Skeletal muscle tissue (tissue), 3 donors: ENCODE measurements at regions not wholly inside any gene's neighbourhood (a gene's known extent, or its start where the extent isn't known, plus 50 kb on each side); places are given as distances from the start of the nearest gene placed in this dataset.
"Not testable (repeated sequence)": the region's sequence is repeated elsewhere in the genome, so short reads cannot be mapped to it uniquely, and the experiment has no call there.

Experiments used
- H3K27ac ChIP-seq: one replicate; pipeline ENCODE4 v1.7.0; 2013; ENCODE audit warnings: mild to moderate bottlenecking, low read depth, low read length, inconsistent platforms
- H3K27me3 ChIP-seq, 3 donors: one replicate each; pipeline ENCODE4 v1.7.0; 2013; ENCODE audit warnings: low read length in 3 of 3; ENCODE audit not compliant: control insufficient read depth in 3 of 3, insufficient read depth in 3 of 3
- H3K36me3 ChIP-seq, 3 donors: one replicate each; pipeline ENCODE4 v1.7.0; 2013; ENCODE audit warnings: low read length in 3 of 3; ENCODE audit not compliant: control insufficient read depth in 3 of 3, insufficient read depth in 3 of 3
- H3K4me1 ChIP-seq, 3 donors: one replicate each; pipeline ENCODE4 v1.7.0; 2013; ENCODE audit warnings: low read length in 3 of 3, mild to moderate bottlenecking in 3 of 3; ENCODE audit not compliant: control insufficient read depth in 3 of 3, insufficient read depth in 3 of 3
- H3K4me3 ChIP-seq, 3 donors: one replicate each; pipeline ENCODE4 v1.7.0; 2013; ENCODE audit warnings: low read length in 3 of 3
- H3K9ac ChIP-seq, 3 donors: one replicate each; pipeline ENCODE4 v1.7.0; 2013; ENCODE audit warnings: low read length in 3 of 3, mild to moderate bottlenecking in 3 of 3, moderate library complexity in 2 of 3, low read depth in 1 of 3
- H3K9me3 ChIP-seq, 3 donors: one replicate each; pipeline ENCODE4 v1.7.0; 2013; ENCODE audit warnings: low read length in 3 of 3; ENCODE audit not compliant: control insufficient read depth in 3 of 3
- donor health status: Osteomylitis.

DNA sequence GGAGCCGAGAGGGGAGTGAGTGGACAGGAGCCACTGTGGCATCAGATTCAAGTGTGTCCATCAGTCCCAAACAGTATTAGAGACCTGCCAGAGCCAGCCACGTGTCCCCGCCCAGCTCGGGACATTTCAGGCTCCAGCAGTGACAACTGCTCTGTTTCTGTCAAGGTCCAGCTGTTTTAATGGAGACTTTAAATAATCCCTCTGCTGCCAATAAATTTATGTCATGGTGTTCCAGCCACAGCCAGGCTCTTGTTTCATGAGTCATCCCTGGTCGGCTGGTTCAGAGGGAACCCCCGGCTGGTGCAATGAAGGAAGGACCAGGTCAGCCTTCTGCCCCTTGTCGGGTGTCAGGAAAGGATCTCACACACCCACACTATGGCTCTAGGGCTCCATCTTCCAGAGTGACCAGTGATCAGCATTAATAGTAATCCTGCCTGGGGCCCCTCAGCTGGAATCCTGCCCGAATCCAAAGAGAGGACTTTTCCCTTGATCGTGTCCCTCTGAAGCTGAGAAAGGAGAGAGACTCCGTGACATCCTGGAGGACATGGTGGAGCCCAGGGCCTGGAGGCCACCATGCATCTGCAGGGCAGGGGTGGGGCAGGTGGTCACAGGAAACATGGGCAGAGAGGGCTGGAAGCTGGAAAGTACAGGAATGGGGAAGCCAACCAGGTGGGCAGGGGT is 197.3 kb downstream of the MATN1 start:
- no peaks in the 10 kb centered on the region for H3K9me3 ChIP-seq
- peak overlapping the region; percentile 91 for H3K27ac ChIP-seq
- peak overlapping the region in 2 of 3 donors; percentile 19 to 22 for H3K4me3 ChIP-seq
- H3K27me3 ChIP-seq: peaks cover 0 to 3% (median 0%) of the 10 kb centered on the region in 3 donors
- peaks cover 55 to 67% (median 65%) of the 10 kb centered on the region in 3 donors for H3K4me1 ChIP-seq
- H3K9ac ChIP-seq: peak overlapping the region in 2 of 3 donors; percentile 60 to 64
- no peaks in the 10 kb centered on the region for H3K36me3 ChIP-seq

DNA sequence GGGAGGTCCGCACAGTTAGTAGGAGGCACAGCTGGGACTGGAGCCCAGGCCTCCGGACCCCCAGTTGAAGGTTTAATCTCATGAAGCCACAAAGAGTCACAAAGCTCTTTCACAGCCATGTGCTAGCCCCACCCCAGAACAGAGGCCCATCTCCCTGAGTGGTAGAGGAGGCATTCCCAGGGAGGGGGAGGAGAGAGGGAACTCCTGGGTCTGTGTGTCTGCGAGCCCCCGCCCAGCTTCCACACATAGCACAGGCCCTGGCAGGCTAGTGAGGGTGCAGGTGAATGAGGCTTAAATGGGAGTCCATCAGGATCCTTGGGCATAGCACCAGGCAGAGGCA is 197.8 kb downstream of the MATN1 start:
- Histone ChIP-seq H3K9me3 (no peaks in the 10 kb centered on the region), H3K27ac (peak overlapping the region; percentile 91), H3K27me3 (peaks cover 0 to 3% (median 0%) of the 10 kb centered on the region in 3 donors), H3K4me1 (peaks cover 57 to 67% (median 66%) of the 10 kb centered on the region in 3 donors), H3K9ac (peak overlapping the region in 2 of 3 donors; percentile 60 to 64), H3K36me3 (no peaks in the 10 kb centered on the region), H3K4me3 (peak overlapping the region in 1 of 3 donors; percentile 22)

- Histone ChIP-seq H3K27me3 (peaks cover 0 to 3% (median 0%) of the 10 kb centered on the region in 3 donors), H3K27ac (peak overlapping the region; percentile 91)
Measured at GRCh38 chr1:30524840-30525617, 198.4 kb downstream of the MATN1 start.

DNA sequence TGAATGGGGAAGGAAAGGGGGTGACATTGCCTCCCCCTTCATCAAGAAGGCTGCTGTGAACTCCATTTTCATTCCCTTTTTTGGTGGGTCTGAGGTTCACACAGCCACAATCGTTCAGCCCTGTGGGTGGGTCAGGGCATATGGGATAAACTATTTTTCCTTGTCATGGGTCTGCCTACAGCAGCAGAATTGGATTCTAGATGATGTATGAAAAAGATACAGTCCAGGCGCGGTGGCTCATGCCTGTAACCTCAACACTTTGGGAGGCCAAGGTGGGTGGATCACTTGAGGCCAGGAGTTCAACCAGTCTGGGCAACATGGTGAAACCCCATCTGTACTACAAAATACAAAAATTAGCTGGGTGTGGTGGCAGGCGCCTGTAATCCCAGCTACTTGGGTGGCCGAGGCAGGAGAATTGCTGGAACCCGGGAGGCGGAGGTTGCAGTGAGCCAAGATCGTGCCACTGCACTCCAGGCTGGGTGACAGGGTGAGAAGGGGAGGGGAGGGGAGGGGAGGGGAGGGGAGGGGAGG is 199.3 kb downstream of the MATN1 start:
- not testable (repeated sequence) for H3K27me3 ChIP-seq, H3K36me3 ChIP-seq, H3K9me3 ChIP-seq, H3K4me3 ChIP-seq
- peaks cover 57 to 67% (median 66%) of the 10 kb centered on the region in 3 donors for H3K4me1 ChIP-seq
- H3K9ac ChIP-seq: peak overlapping the region in 1 of 3 donors; percentile 47
- H3K27ac ChIP-seq: peak overlapping the region; percentile 88

More at GRCh38 chr1:30524840-30525617, 198.4 kb downstream of the MATN1 start:
- no peaks in the 10 kb centered on the region for H3K9me3 ChIP-seq
- peaks cover 57 to 67% (median 66%) of the 10 kb centered on the region in 3 donors for H3K4me1 ChIP-seq
- peak overlapping the region in 2 of 3 donors; percentile 60 to 64 for H3K9ac ChIP-seq
- no peaks in the 10 kb centered on the region for H3K36me3 ChIP-seq
- H3K4me3 ChIP-seq: no peak overlapping the region

DNA sequence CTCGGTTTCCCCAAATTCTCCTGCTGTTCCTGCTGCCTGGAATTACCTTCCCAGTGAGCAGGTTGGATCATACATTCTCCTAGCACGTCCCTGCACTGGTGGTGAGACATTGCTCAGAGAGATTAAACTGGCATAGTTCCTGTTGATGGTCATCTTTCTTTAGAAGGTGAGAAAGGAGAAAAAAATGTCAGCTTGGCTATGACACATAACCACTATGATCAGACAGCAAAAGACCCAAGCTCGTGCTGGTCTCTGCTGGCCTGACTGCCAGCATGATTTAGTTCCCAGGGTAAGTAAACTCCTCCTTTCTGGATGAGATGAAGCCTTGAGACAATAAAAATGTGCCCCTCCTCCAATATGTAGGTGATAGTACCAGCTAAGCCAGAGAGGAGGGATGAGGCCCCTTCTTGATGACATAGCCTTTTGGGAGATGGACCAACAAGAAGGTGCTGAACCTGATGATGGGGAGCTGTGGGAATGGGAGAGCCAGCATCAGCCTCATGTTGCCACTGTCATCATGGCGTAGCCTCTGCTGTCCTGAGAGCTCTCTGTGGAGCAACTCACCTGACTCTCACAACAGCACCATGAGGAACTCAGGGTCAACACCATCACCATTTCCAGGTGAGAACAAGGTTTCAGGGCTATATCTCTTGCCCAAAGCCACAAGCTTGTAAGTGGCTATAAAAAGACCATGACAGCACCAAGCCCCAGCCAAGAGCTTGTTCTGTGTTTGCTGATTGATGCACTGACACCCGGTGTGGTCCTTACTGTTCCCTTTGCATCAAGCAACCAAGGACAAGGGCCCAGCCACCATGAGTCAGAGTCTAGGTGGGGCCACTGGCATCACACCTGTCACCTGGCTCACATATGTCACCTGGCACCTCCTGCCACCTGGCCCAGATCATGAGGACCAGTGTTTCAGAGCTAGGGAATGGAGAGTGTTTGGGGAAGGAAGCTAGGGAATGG is 200.0 kb downstream of the MATN1 start:
- Histone ChIP-seq H3K4me1 (peaks cover 57 to 67% (median 66%) of the 10 kb centered on the region in 3 donors), H3K9ac (peak overlapping the region in 1 of 3 donors; percentile 50), H3K36me3 (no peaks in the 10 kb centered on the region), H3K4me3 (peak overlapping the region in 1 of 3 donors; percentile 37), H3K27ac (peak overlapping the region; percentile 88), H3K27me3 (peaks cover 0 to 3% (median 0%) of the 10 kb centered on the region in 3 donors), H3K9me3 (no peaks in the 10 kb centered on the region)

GRCh38 chr1:30522031-30523004 is 201.1 kb downstream of the MATN1 start:
- Histone ChIP-seq H3K27ac (peak overlapping the region; percentile 88), H3K4me3 (peak overlapping the region; percentile 2 to 41 (median 15)), H3K36me3 (no peaks in the 10 kb centered on the region), H3K9ac (peak overlapping the region in 2 of 3 donors; percentile 7 to 50), H3K9me3 (no peaks in the 10 kb centered on the region), H3K27me3 (peaks cover 0 to 3% (median 0%) of the 10 kb centered on the region in 3 donors), H3K4me1 (peaks cover 52 to 58% (median 58%) of the 10 kb centered on the region in 3 donors)

DNA sequence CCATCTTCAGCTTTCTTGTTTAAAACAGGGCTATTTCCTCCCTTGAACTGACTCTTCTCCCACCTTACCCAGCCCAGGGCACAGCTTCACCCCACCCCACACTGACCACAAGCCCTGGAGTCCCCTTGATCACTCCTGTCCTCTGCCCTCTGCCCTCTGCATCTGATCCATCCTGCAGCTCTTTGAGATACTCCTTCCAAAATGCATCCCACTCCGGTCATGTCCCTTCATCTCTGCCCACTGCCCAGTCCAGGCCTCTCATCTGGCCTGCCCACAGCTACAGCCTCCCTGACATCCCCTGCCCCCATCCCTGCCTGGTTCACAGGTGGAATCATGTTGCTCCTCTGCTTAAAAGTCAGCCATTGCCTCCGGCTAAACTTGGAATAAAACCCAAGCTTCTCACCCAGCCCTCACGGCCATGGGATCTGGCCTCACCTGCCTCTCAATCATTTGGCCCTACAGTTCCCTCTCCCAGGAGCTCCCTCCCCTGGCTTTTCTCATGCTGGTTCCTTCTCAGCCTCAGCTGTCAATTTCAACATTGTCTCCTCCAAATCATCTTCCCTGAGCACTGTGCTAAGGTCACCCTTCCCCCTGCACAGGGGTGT is 202.0 kb downstream of the MATN1 start:
- Histone ChIP-seq H3K36me3 (no peaks in the 10 kb centered on the region), H3K4me1 (peaks cover 43 to 49% (median 49%) of the 10 kb centered on the region in 3 donors), H3K27ac (peak overlapping the region; percentile 88), H3K9me3 (no peaks in the 10 kb centered on the region), H3K27me3 (peaks cover 0 to 3% (median 0%) of the 10 kb centered on the region in 3 donors), H3K9ac (peak overlapping the region in 1 of 3 donors; percentile 33), H3K4me3 (no peak overlapping the region)

GRCh38 chr1:30520476-30520875 is 202.9 kb downstream of the MATN1 start:
- H3K36me3 ChIP-seq: no peaks in the 10 kb centered on the region
- H3K9me3 ChIP-seq: no peaks in the 10 kb centered on the region
- no peak overlapping the region for H3K27ac ChIP-seq
- peaks cover 0 to 3% (median 0%) of the 10 kb centered on the region in 3 donors for H3K27me3 ChIP-seq
- H3K9ac ChIP-seq: no peak overlapping the region
- H3K4me1 ChIP-seq: peaks cover 34 to 40% (median 40%) of the 10 kb centered on the region in 3 donors
- no peak overlapping the region for H3K4me3 ChIP-seq
